ENCODE measurements at regions not wholly inside any gene's neighbourhood (a gene's known extent, or its start where the extent isn't known, plus 50 kb on each side); places are given as distances from the start of the nearest gene placed in this dataset.
"Not testable (repeated sequence)": the region's sequence is repeated elsewhere in the genome, so short reads cannot be mapped to it uniquely, and the experiment has no call there.

- H3K9ac ChIP-seq (ENCODE audit: control insufficient read depth, insufficient read depth, low read length); H3K27me3 ChIP-seq (replicated peaks in 1 of 2; ENCODE audit: control insufficient read depth in 2 of 2, insufficient read depth in 2 of 2, low read length in 1 of 2); POLR2A ChIA-PET; H3K4me3 ChIP-seq; H3K9me3 ChIP-seq (replicated peaks; ENCODE audit: control insufficient read depth, insufficient read depth, low read length); intact Hi-C loops (cut with micrococcal nuclease; ENCODE audit: unreplicated experiment); H3K27ac ChIP-seq (ENCODE audit: control insufficient read depth, insufficient read depth); FAIRE-seq; RAD21 ChIA-PET (ENCODE audit: unreplicated experiment); BruUV-seq (replicated peaks); ATAC-seq; DNase-seq (ENCODE audit: low read depth, low spot score); H3K79me2 ChIP-seq (ENCODE audit: control insufficient read depth, insufficient read depth, low read length); in situ Hi-C loops (cut with MboI); H4K20me1 ChIP-seq (ENCODE audit: control insufficient read depth, insufficient read depth); H2AFZ ChIP-seq (ENCODE audit: control insufficient read depth, low read depth, low read length); SMC1A ChIA-PET (ENCODE audit: uncharacterized antibody, unreplicated experiment); H3K4me1 ChIP-seq (ENCODE audit: control insufficient read depth, insufficient read depth, low read length); CTCF ChIA-PET; H3K4me2 ChIP-seq (ENCODE audit: control insufficient read depth, insufficient read depth); H3K36me3 ChIP-seq (ENCODE audit: control insufficient read depth in 2 of 2, insufficient read depth in 2 of 2, low read length in 1 of 2): not testable (repeated sequence)
- 55% methylated on average over 14 of the region's 14 CpGs for WGBS (ENCODE audit: insufficient coverage, insufficient replicate concordance, low lambda C conversion rate, missing lambda C conversion rate)
Observed at GRCh38 chr2:89811910-89812309, 1120.4 kb downstream of the RPIA start.

GRCh38 chr2:89814359-89814758, 1122.9 kb downstream of the RPIA start:
- RAD21 ChIA-PET (ENCODE audit: unreplicated experiment); SMC1A ChIA-PET (ENCODE audit: uncharacterized antibody, unreplicated experiment): not testable (repeated sequence)

GRCh38 chr2:89818873-89819272, 1127.4 kb downstream of the RPIA start:
- 52% methylated on average over 12 of the region's 12 CpGs for WGBS (ENCODE audit: insufficient coverage, insufficient replicate concordance, low lambda C conversion rate, missing lambda C conversion rate)
- FAIRE-seq (no peak), DNase-seq (ENCODE audit: low read depth, low spot score) (no peak), ATAC-seq (no peak)
- H3K27ac ChIP-seq (ENCODE audit: control insufficient read depth, insufficient read depth), result no peak overlapping the region
- POLR2A ChIA-PET, result no interaction called here
- no peak overlapping the region for H3K4me3 ChIP-seq
- CTCF ChIA-PET, result no interaction called here
- SMC1A ChIA-PET (ENCODE audit: uncharacterized antibody, unreplicated experiment), result no interaction called here
- no TSS peak for BruUV-seq (replicated peaks)
- RAD21 ChIA-PET (ENCODE audit: unreplicated experiment), result no interaction called here
- H3K27me3 ChIP-seq (replicated peaks in 1 of 2; ENCODE audit: control insufficient read depth in 2 of 2, insufficient read depth in 2 of 2, low read length in 1 of 2), result no peaks in the 10 kb centered on the region
- H2AFZ ChIP-seq (ENCODE audit: control insufficient read depth, low read depth, low read length), result no peak overlapping the region
- H3K79me2 ChIP-seq (ENCODE audit: control insufficient read depth, insufficient read depth, low read length), result no peaks in the 10 kb centered on the region
- no peaks in the 10 kb centered on the region for H3K36me3 ChIP-seq (ENCODE audit: control insufficient read depth in 2 of 2, insufficient read depth in 2 of 2, low read length in 1 of 2)
- H3K9me3 ChIP-seq (replicated peaks; ENCODE audit: control insufficient read depth, insufficient read depth, low read length), result peaks cover 8% of the 10 kb centered on the region; the same call in 2 of the 3 replicates
- no peaks in the 10 kb centered on the region for H4K20me1 ChIP-seq (ENCODE audit: control insufficient read depth, insufficient read depth)
- H3K4me1 ChIP-seq (ENCODE audit: control insufficient read depth, insufficient read depth, low read length), result no peaks in the 10 kb centered on the region
- no peak overlapping the region for H3K4me2 ChIP-seq (ENCODE audit: control insufficient read depth, insufficient read depth)
- peak; percentile 16; the same call in 1 of the 2 replicates for TF ChIP-seq IRF5 (IDR thresholded peaks at IDR 0.05; ENCODE audit: borderline replicate concordance)
- TF ChIP-seq WRNIP1 (IDR thresholded peaks at IDR 0.05; ENCODE audit: borderline replicate concordance, low read depth, low read length), result no peak
- intact Hi-C loops (cut with micrococcal nuclease; ENCODE audit: unreplicated experiment) (no loop called here), in situ Hi-C loops (cut with MboI) (no loop called here)
- H3K9ac ChIP-seq (ENCODE audit: control insufficient read depth, insufficient read depth, low read length), result no peak overlapping the region

More at GRCh38 chr2:89814359-89814758, 1122.9 kb downstream of the RPIA start:
- H3K79me2 ChIP-seq (ENCODE audit: control insufficient read depth, insufficient read depth, low read length); intact Hi-C loops (cut with micrococcal nuclease; ENCODE audit: unreplicated experiment); H3K4me2 ChIP-seq (ENCODE audit: control insufficient read depth, insufficient read depth); H3K4me1 ChIP-seq (ENCODE audit: control insufficient read depth, insufficient read depth, low read length); FAIRE-seq; BruUV-seq (replicated peaks); DNase-seq (ENCODE audit: low read depth, low spot score); POLR2A ChIA-PET; H3K27me3 ChIP-seq (replicated peaks in 1 of 2; ENCODE audit: control insufficient read depth in 2 of 2, insufficient read depth in 2 of 2, low read length in 1 of 2); H3K9ac ChIP-seq (ENCODE audit: control insufficient read depth, insufficient read depth, low read length); H3K9me3 ChIP-seq (replicated peaks; ENCODE audit: control insufficient read depth, insufficient read depth, low read length); H4K20me1 ChIP-seq (ENCODE audit: control insufficient read depth, insufficient read depth); H2AFZ ChIP-seq (ENCODE audit: control insufficient read depth, low read depth, low read length); ATAC-seq; H3K27ac ChIP-seq (ENCODE audit: control insufficient read depth, insufficient read depth); H3K4me3 ChIP-seq; H3K36me3 ChIP-seq (ENCODE audit: control insufficient read depth in 2 of 2, insufficient read depth in 2 of 2, low read length in 1 of 2); in situ Hi-C loops (cut with MboI); CTCF ChIA-PET: not testable (repeated sequence)
- 69% methylated on average over 16 of the region's 16 CpGs for WGBS (ENCODE audit: insufficient coverage, insufficient replicate concordance, low lambda C conversion rate, missing lambda C conversion rate)

All from GM12878 (cell line).